HG03196 (cell line): ENCODE measurements at regions not wholly inside any gene's neighbourhood (a gene's known extent, or its start where the extent isn't known, plus 50 kb on each side); places are given as distances from the start of the nearest gene placed in this dataset.

ENCODE experiments used
- ATAC-seq: cut with Tn5 transposase; IDR thresholded peaks from one replicate; pipeline ENCODE4 v1.9.1; 2021; ENCODE audit not compliant: unreplicated experiment

DNA sequence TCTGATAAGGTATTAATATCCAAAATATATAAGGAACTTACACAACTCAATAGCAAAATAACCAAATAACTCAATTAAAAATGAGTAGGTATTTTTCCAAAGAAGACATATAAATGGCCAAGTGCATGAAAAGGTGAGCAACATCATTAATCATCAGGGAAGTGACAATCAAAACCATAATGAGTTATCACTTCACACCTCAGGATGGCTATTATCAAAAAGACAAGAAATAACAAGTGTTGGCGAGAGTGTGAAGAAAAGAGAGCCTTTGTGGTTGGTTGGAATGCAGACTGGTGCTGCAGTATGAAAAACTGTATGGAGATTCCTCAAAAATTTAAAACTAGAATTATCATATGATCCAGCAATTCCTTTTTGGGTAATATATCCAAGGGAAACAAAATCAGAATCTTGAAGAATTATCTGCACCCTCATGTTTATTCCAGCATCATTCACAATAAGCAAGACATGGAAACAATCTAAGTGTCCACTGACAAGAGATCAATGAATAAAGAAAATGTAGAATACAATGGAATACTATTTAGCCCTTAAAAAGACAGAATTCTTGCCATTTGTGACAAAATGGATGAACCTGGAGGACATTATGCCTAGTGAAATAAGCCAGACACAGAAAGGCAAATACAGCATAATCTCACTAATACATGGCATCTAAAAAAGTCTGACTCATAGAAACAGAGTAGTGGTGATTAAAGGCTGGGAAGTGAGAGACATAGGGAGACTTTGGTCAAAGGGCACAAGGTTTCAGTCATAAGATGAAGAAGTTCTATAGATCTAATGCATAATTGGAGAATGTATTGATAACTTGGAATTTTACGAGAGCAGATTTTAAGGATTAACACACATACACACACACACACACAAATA lies 175.6 kb downstream of the FOXA2 start:
- no peak for ATAC-seq

DNA sequence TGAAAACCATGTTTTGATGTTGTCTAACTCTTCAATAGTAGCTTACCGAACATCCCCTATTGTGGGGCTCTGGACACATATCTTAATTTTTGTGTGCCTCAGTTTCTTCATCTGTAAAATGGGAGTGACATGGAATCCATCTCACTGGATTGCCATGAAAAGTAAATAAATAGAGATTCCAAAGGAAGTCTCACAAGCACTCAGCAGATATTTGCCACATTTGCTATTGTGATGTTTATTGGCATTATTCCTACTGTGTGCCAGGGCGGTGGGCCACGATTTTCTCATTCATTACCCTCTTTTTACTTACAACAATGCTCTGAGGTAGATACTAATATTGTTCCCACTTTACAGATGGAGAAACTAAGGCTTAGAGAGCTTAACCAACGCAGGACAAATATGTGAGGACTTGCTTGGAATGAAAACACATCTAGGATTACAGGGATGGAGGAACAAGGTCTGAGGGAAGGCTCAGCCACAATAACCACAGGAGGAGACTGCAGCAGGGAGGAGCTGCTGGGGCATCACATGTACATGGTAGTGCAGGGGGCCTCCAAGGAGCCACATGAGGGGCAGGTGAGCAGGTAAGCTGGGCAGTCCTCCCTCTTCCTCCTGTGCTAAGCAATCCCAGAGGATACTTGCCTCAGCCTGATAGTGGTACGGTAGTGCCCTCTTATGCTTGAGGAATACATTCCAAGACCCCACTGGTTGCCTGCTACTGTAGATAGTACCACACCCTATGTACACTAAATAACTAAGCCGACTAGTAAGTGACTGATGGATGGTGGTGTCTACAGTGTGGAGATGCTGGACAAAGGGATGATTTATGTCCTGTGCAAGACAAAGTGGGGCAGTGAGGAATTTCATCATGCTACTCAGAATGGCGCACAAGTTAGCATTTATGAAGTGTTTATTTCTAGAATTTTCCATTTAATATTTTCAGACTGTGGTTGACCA lies 176.9 kb downstream of the FOXA2 start:
- ATAC-seq, result no peak

DNA sequence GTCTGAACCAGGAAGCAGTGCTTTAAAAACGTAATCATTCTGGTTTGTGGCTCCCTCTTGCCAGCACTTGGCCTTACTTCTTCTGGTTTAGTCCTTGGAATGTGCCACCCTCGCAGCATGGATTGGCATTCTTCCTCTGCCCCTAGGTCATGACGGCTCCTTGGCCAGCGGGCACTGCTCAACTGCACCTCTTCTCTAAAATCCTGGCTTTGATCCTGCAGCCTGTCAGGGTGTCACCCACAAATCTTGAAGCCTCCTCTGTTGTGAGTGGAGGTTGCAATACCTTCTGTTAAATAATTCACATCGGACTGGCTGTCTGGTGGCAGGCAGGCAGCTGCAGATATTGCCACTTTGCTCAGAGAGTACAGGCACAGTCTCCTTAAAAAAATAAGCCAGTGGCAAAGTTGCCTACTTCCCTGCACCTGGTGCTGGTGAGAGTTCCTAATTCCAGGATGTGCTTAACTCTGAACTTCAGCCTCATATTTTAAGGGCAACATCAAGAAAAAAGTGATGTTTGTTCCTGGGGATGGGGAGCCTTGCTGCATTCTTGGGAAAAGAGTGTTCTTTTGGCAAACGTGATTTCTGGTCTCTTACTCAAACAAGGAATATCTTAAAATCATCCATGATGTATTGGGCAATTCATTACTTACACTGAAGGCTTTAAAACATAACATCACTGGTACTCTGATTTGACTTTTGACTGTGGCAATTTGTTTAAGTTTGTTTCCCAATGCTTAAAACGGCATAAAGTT lies 179.8 kb downstream of the FOXA2 start:
- no peak for ATAC-seq

DNA sequence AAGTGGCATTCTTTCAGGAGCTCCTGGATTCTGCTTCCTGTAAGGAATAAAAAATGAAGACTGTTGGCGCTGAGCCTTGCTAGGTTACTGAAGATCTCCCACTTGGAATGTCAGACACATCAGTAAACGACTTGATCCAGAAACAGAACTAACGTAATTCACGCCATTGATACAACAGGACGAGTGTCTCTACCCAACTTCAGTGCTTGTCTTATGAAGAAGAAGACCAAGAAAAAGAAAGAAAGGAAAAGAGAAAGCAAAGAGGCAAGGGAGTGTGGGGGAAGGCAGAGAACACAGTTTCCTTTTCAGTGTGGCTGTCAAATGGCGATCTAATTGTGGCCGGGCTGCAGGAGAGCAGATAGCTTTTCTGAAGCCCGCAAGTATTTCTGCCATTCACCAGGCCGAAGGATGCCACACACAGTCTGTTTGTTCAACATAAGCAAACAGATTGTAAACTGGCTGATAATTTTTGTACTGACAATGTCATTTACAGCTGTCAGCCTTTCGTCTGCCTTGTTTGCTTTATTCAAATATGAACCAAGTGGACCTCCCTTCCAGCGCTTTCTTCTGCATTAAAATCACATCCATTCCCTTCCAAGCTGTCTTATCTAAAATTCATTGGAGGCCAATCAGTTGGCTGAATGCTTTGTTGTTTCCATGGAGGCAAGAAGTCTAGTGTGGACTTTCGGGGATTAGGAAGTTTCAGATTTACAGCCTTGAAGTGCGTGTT lies 180.6 kb downstream of the FOXA2 start:
- no peak for ATAC-seq

DNA sequence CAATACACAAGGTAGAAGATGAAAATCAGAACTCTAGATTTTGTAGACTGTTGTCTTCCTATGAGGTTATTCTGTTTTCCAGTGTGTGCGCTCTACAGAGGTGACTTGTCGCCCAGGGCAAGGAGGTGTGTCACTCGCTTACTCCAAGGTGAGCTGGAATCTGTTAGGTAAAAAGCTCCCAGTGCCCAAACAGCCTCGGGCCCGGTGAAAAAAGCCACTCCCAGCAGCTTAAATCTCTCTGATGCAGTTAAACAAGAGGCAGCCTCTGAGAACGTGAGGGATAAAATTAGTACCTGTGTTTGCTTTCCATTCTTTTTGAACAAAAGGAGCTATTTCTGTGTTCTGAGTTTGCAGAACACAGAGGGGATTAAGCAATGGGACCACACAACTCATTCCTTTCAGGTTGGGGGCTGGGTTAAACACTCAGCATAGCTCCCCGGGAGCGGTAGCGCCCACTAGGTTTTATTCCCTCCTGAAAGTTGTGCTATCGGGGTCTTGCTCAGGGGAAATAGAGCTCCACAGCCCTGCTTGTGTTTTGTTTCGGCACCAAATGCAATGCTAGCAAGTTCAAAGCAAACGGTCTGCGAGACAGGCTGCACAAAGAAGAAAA lies 181.2 kb downstream of the FOXA2 start:
- no peak for ATAC-seq

DNA sequence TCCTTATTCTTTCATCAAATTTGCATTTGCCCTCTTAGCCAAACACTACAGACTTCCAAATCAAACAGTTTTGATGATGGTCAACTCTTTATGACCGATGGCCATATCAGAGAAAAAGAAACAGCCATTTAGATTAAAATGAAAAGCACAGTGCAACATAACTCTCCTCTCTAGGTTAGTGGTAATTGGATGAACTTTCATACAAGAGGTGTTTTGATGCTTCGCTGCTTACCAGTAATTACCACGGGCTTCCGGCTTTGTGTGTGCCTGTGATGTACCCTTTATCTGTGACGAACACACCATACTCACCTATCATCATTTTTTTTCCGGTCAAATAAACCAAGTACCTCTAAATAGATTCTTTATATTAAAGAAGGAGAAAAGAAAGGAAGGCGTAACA lies 181.8 kb downstream of the FOXA2 start:
- ATAC-seq, result no peak

DNA sequence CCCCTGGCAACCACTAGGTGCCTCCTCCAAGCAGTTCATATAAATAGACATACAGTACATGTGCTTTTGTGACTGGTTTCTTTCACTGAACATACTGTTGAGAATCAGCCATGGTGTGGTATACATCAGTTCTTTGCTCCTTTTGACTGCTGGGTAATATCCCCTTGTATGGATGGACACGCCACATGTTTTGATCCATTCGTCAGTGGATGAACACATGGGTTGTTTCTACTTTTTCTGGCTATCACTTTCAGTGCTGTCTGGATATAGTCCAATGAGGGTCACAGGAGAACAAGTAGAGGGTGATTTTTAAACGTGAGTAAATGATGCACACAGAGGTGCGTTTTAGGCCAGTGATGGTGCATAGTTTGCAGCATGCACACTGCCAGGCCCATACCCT lies 183.9 kb downstream of the FOXA2 start:
- ATAC-seq, result no peak

DNA sequence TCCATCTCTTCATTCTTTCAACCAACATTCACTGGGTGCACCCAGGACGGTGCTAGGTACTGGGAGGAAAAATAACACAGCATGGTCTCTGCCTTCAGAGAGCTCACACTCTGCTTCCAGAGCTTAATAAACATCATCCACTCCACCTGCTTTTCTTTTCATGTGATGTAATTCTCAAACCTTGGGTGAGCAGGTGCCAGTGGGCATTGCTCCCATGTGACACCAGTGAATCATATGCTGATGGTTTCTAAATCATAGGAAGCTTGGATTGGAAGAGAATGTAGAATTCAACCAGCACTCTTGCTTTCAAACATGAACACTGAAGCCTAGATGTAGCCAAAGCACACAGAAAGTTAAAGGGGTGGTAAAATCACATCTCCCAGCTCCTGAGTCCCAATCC lies 189.8 kb downstream of the FOXA2 start:
- no peak for ATAC-seq

DNA sequence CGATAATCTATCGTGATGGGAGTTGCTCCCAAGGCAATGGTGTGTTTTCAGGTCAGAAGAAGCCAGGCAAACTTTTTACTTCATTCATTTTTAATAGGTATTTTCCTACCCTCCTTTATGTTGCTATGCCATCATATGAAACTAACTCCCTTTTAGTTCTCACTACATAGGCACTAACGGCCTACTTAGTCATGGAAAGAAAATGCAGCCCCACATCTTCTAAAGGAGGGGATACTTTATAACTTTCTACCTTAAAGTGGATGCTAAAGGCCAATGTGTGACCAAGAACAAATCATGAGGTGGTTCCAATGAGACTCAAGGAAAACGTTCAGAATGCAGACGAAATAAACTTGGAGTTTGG lies 193.8 kb downstream of the FOXA2 start:
- ATAC-seq, result no peak

DNA sequence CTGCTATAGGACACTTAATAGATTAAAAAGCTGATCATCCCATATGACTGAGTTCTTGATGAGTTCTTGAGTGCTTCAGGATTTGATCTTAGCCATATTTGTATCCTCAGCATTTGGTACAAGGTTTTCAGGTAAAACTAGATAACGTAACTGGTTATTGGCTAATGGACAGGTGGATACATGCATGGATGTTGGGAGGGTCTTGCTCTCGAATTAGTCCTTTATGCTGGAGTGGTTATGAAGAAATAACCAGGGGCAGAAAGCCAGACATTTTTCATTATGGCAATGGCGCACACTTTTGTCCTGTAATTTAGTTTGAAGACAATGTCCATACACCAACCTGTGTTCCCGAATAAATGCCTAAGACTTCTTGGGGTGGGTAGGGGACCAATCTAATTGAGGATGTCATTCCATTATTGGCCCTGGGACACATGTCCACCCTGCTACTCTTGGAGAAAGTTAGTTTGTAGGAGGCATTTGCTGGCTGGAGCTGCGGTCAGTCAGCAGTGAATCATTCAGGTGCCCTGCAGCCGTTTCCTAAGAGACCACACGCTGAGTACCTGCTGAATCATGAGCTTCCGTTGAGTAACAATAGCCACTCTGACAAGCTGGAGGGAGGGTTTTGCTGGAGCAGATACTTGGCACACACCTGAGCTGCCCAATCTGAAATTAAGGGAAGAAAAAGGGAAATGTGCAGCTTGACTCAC lies 194.4 kb downstream of the FOXA2 start:
- ATAC-seq, result no peak

DNA sequence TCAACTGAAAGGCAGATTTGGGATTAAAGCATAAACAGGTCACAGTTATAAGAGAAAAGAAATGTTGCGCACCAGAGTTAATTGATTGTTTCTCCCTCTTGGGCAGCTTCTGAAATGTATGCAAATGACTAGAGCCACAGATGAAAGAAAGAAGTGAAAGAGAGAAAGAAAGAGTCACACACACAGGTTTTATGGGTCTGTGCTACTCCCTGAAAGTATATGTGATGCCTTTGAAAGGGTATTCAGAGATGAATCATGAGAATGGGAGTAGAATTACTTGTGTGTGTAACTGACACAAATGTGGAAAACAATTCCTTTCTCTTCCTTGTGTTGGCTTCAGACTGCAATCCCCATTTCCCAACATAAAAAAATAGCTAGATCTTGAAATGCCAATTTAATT lies 196.9 kb downstream of the FOXA2 start:
- no peak for ATAC-seq

DNA sequence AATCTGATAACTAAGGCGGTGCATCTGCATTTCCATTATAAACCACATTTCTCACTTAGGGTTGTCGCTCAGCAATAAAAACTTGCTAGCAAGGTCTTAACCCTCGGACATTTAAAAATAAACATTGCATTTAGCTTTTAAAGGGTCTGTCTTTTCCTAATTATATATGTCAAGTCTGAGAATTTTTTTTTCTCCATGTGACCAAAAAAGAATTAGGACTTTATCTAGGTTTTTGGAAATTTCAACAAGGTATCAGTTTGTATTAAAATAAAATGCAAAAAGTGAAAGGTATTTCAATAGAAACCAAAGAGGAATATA lies 198.1 kb downstream of the FOXA2 start:
- no peak for ATAC-seq

DNA sequence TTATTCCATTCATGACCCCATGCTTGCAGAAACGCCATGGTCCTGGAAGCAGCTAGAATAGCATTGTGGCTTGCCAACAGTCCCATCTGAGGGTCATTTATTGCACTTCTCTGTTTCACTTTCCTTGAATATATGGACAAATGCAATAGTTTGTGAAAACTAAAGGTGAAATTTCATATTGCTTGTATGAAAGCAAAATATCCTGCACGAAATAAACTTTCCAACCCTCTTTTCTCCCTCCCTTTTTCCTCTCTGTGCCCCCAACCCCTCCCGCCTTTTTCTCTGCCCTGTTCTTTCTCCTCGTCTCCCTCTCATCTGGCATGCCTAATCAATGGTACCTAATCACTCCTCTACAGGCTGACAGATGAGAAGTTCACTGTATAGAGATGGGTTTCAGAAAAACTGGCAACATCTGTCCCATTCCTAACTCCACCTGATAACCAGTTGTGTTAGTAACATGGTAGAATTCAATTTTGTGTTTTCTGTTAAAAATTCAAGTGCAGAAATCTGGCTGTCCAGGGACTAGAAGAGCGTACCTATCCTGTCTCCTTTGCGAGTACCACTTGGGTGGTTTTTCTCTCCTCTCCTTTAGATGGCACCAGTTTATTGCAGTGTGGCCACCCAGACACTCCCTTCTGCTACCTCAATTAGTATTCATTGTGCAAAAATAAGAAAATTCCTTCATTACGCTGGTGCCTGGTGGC lies 198.6 kb downstream of the FOXA2 start:
- no peak for ATAC-seq

DNA sequence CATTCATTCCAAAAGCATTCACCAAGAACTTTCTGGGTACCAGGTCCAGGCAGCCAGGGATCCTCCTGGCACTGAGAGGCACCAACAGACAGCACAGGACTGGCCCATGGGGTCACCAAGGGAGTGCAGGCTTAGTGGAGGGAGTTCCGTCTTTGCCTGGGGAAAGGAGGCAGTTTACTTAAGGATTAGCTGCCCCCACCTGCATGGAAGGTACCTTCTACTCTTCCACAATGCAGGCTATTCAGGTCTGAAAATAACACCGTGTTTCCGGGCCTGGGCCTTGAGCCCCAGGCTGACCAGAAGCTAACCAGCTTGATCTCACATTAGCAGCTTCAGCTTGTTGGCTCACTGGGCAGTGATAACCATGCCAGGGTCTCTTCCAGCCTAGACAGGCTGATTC lies 199.4 kb downstream of the FOXA2 start:
- ATAC-seq, result no peak

DNA sequence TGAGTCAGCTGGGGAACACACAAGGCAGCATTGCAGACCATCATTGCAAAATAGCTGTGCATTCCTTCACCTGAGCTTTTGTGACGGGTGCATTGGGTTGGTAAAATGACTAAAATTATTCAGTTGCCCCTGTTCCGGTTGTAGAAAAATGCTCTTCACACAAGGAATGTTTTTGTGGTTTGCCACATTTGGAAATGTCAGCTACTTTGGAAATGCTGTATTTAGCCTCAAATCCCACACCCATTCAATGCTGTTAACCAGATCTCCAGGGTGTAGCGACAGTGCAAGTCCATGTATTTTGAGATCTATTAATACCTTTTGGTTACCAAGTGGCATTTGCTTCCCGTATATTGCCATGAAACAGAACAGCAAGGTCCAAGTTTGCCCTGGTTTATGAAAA lies 201.2 kb downstream of the FOXA2 start:
- no peak for ATAC-seq

DNA sequence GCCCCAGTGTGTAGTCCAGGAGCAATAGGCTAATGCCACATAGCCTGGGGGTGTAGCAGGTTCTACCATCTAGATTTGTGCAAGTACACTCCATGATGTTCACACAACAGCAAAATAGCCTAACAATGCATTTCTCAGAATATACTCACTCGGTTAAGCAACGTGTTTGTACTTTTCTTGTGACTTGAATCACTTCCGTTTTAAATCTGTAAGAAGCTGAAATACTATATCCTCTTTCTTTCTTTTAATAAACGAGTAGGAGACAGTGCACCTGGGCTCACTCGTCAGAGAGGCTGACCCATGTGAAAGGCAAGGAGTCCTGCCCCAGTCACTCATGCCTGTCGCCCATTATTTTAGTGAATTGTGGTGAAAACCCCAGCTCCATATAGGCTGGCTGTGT lies 201.6 kb downstream of the FOXA2 start:
- ATAC-seq, result no peak

DNA sequence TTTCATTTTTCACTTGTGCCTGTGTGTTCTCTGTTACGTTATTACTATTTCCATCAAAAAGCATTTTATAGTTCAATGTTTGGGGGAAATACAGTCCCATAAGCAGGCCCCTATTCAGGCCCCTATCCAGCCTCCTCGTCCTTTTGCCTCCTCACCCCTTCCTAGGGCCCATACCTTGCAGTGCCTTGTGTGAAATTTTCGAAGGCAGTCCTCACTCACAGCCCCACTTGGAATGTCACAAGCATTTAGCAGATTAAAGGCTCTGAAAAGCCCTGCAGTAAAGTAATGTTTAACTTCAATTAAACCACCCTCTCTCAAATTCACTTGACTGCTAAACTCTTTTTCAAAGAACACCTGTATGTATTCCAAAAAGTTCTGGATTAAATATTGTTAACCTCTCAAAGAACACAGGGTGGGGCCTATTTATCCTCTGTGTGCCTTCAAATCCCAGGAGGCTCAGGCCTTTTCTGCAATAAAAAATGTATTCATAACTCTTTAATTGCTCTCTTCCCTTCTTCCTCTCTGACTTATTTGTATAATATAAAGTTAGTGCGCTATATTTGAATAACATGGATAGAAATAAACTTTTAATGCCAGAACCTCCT lies 202.5 kb downstream of the FOXA2 start:
- ATAC-seq, result no peak

DNA sequence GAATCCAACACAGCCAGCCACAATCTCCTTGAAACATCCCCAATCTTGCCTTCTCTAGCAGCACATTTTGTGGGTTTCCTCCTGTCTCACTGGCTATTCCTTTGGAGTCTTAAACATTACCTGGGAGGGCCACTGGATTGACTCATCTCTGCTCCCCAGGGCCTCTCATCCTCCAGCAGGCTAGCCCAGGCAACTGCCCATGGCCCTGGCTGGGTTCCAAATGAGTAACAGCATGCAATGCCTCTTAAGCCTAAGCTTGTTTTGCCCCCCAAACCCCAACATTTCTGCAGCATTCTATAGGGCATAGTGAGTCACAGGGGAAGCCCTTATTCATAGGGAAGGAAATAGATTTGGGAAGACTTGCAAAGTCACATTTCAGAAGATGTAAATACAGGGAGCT lies 204.9 kb downstream of the FOXA2 start:
- no peak for ATAC-seq
